CD14-positive monocyte (primary cell): ENCODE measurements at regions not wholly inside any gene's neighbourhood (a gene's known extent, or its start where the extent isn't known, plus 50 kb on each side); places are given as distances from the start of the nearest gene placed in this dataset.
"Not testable (repeated sequence)": the region's sequence is repeated elsewhere in the genome, so short reads cannot be mapped to it uniquely, and the experiment has no call there.

Experiments
- DNase-seq, 3 donors: peaks; one replicate each; pipeline ENCODE4 v3.0.0-alpha.2; 2011 to 2022
- H2AFZ ChIP-seq: 2 replicates; pipeline ENCODE4 v1.6.0; 2012; ENCODE audit warnings: mild to moderate bottlenecking, low read depth, low read length, inconsistent platforms; ENCODE audit not compliant: insufficient read depth, poor library complexity, severe bottlenecking
- H3K27ac ChIP-seq, 2 donors: 1 replicate in 1 of 2; 2 replicates in 1 of 2; pipeline ENCODE4 v1.5.1; 2012 to 2013; ENCODE audit warnings: low read length in 2 of 2, control low read depth in 1 of 2, inconsistent platforms in 1 of 2, low read depth in 1 of 2, mild to moderate bottlenecking in 1 of 2
- H3K27me3 ChIP-seq, 2 donors: one replicate each; pipeline versions ENCODE4 v1.6.0 to v1.6.1; 2011 to 2013; ENCODE audit warnings: low read length in 2 of 2; ENCODE audit not compliant: control insufficient read depth in 2 of 2, insufficient read depth in 2 of 2
- H3K36me3 ChIP-seq, 2 donors: replicated peaks in 1 of 2; 1 replicate in 1 of 2; 2 replicates in 1 of 2; pipeline versions ENCODE4 v1.5.1 to v1.6.1; 2012 to 2013; ENCODE audit warnings: low read length in 2 of 2, control low read depth in 1 of 2, inconsistent platforms in 1 of 2, mild to moderate bottlenecking in 1 of 2; ENCODE audit not compliant: insufficient read depth in 2 of 2, control insufficient read depth in 1 of 2
- H3K4me1 ChIP-seq, 2 donors: 1 replicate in 1 of 2; 2 replicates in 1 of 2; pipeline versions ENCODE4 v1.5.1 to v1.6.1; 2012 to 2013; ENCODE audit warnings: low read length in 2 of 2, control low read depth in 1 of 2, inconsistent platforms in 1 of 2, mild to moderate bottlenecking in 1 of 2, moderate library complexity in 1 of 2; ENCODE audit not compliant: insufficient read depth in 2 of 2, control insufficient read depth in 1 of 2
- H3K4me2 ChIP-seq: replicated peaks from 2 replicates; pipeline ENCODE3; 2012; ENCODE audit warnings: low read length, moderate library complexity, mild to moderate bottlenecking; ENCODE audit not compliant: poor library complexity, severe bottlenecking; ENCODE audit errors: extremely low read depth
- H3K4me3 ChIP-seq, 3 experiments: fragments of 200-600 bp in 1 of 3; sonication (generic) in 1 of 3; replicated peaks in 1 of 3; 1 replicate in 2 of 3; 2 replicates in 1 of 3; pipeline ENCODE4 v1.5.1; 2011 to 2013; ENCODE audit warnings: low read length in 3 of 3, mild to moderate bottlenecking in 3 of 3, control low read depth in 2 of 3, low read depth in 2 of 3, inconsistent platforms in 1 of 3, moderate library complexity in 1 of 3
- H3K79me2 ChIP-seq: 2 replicates; pipeline ENCODE4 v1.6.0; 2012; ENCODE audit warnings: mild to moderate bottlenecking, control low read depth, inconsistent platforms, low read length, moderate library complexity; ENCODE audit not compliant: insufficient read depth
- H3K9ac ChIP-seq: 2 replicates; pipeline ENCODE4 v1.6.0; 2017; ENCODE audit warnings: low read length, mild to moderate bottlenecking; ENCODE audit not compliant: insufficient read depth, poor library complexity, severe bottlenecking
- H3K9me3 ChIP-seq, 2 donors: replicated peaks in 1 of 2; 1 replicate in 1 of 2; 2 replicates in 1 of 2; pipeline versions ENCODE4 v1.5.1 to v1.6.1; 2012 to 2013; ENCODE audit warnings: low read length in 2 of 2, control low read depth in 1 of 2; ENCODE audit not compliant: control insufficient read depth in 1 of 2, insufficient read depth in 1 of 2
- H4K20me1 ChIP-seq: 2 replicates; pipeline ENCODE4 v1.6.0; 2012; ENCODE audit warnings: mild to moderate bottlenecking, low read length, control low read depth, moderate library complexity; ENCODE audit not compliant: insufficient read depth
- H3K27ac Mint-ChIP-seq, 7 donors: one replicate each; pipeline ENCODE4 v1.8.0; 2020; ENCODE audit warnings: mild to moderate bottlenecking in 7 of 7, mixed read lengths in 7 of 7, moderate library complexity in 6 of 7, inconsistent platforms in 2 of 7
- H3K27me3 Mint-ChIP-seq, 3 donors: one replicate each; pipeline ENCODE4 v1.8.0; 2021 to 2022; ENCODE audit warnings: low read depth in 3 of 3, mild to moderate bottlenecking in 3 of 3, mixed read lengths in 3 of 3, moderate library complexity in 3 of 3, inconsistent platforms in 1 of 3
- H3K36me3 Mint-ChIP-seq, 2 donors: one replicate each; pipeline ENCODE4 v1.8.0; 2020; ENCODE audit warnings: mixed read lengths in 2 of 2, inconsistent platforms in 1 of 2, mild to moderate bottlenecking in 1 of 2
- H3K4me1 Mint-ChIP-seq: one replicate; pipeline ENCODE4 v1.8.0; 2020; ENCODE audit warnings: mild to moderate bottlenecking, mixed read lengths
- H3K4me3 Mint-ChIP-seq, 2 donors: one replicate each; pipeline ENCODE4 v1.8.0; 2020; ENCODE audit warnings: mild to moderate bottlenecking in 2 of 2, mixed read lengths in 2 of 2, moderate library complexity in 1 of 2
- H3K9me3 Mint-ChIP-seq, 7 donors: one replicate each; pipeline ENCODE4 v1.8.0; 2020 to 2022; ENCODE audit warnings: mixed read lengths in 7 of 7, mild to moderate bottlenecking in 6 of 7, moderate library complexity in 6 of 7, inconsistent platforms in 2 of 7
- CTCF ChIP-seq: fragments of 200-600 bp; IDR thresholded peaks from one replicate; pipeline ENCODE4 v1.8.0; 2022; ENCODE audit warnings: antibody characterized with exemption, mild to moderate bottlenecking
- WGBS: methylation state at CpG from one replicate; pipeline ENCODE4 v1.1.5; 2013; ENCODE audit warnings: missing lambda C conversion rate; ENCODE audit not compliant: insufficient coverage; 5-methylcytosine and 5-hydroxymethylcytosine counted together
- intact Hi-C, 2 donors: fragments of 100-400 bp; cut with micrococcal nuclease; formaldehyde crosslinking; loops; one replicate each; pipeline versions ENCODE4 v1.15.0 to v1.15.1; 2023

DNA sequence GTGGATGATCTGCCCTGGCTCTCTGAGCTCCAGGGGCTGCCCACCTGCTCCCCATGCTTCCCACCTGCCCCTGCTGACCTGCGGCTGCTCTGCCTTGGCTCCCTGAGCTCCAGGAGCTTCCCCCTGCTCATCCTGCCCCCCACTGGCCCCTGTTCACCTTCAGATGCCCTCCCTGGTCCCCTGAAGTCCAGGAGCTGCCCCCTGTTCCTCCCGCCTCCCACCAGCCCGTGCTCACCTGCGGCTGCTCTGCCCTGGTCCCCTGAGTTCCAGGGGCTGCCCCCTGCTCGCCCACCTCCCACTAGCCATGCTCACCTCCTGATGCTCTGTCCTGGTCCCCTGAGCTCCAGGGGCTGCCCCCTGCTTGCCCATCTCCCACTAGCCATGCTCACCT is 219.7 kb downstream of the TMEM121 start:
- no peaks in the 10 kb centered on the region for H3K9me3 ChIP-seq
- H3K4me1 ChIP-seq, result no peaks in the 10 kb centered on the region
- no peaks in the 10 kb centered on the region for H3K27me3 ChIP-seq
- no peaks in the 10 kb centered on the region for H3K36me3 Mint-ChIP-seq
- TF ChIP-seq CTCF, result no peak
- intact Hi-C loops, result no loop called here
- H2AFZ ChIP-seq, result no peak overlapping the region
- 98% methylated on average over 4 of the region's 5 CpGs for WGBS
- H3K9me3 Mint-ChIP-seq, result no peaks in the 10 kb centered on the region
- DNase-seq, result no peak
- H4K20me1 ChIP-seq, result no peaks in the 10 kb centered on the region
- no peaks in the 10 kb centered on the region for H3K36me3 ChIP-seq
- H3K27ac Mint-ChIP-seq, result no peak overlapping the region
- H3K79me2 ChIP-seq, result no peaks in the 10 kb centered on the region
- H3K27ac ChIP-seq, result no peak overlapping the region
- H3K4me1 Mint-ChIP-seq, result no peaks in the 10 kb centered on the region
- no peak overlapping the region for H3K4me3 Mint-ChIP-seq
- H3K4me2 ChIP-seq, result no peak overlapping the region
- H3K9ac ChIP-seq, result no peak overlapping the region
- H3K4me3 ChIP-seq, result no peak overlapping the region
- peaks cover 0 to 3% (median 1%) of the 10 kb centered on the region in 3 donors for H3K27me3 Mint-ChIP-seq

DNA sequence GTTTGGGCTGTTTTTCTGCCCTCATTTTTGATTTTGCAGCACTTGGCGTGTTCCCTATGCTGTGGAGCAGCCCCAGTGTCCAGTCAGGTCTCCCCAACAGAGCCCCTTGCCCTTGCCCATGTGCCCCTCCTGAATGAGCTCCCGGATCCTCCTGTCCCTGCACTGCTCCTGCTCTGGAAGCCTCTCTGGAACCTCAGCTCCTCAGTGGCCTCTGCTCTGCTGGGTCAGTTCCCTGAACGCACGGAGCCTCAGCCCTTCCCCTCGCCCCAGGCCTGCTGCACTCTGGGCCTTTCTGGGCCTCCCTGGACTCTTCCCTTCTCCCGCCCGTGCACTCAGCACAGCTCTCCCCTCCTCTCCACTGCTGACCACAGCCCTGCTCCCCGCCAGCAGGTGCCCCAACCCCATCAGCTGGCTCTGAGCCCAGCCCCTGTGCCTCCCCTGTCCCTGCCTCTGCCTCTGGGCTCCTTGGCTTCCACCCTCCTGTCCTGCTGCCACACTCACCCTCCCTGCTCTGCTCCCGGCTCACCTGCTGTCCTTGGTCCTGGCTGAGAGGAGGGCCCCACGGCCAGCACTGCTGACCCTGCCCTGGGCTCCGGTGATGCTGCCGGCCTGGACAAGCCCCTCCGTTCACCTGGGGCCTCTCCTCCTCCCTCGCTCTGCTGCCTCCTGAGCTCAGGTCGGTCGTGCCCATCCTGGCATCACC is 220.6 kb downstream of the TMEM121 start:
- H3K9ac ChIP-seq, intact Hi-C loops, H3K27ac ChIP-seq, H4K20me1 ChIP-seq, H3K27ac Mint-ChIP-seq, H3K9me3 ChIP-seq, H3K27me3 ChIP-seq, H3K27me3 Mint-ChIP-seq, H3K9me3 Mint-ChIP-seq, H3K36me3 ChIP-seq, H3K4me3 ChIP-seq, DNase-seq, H3K4me1 ChIP-seq, H3K4me1 Mint-ChIP-seq, H3K36me3 Mint-ChIP-seq, H3K4me2 ChIP-seq, H3K79me2 ChIP-seq, H2AFZ ChIP-seq: not testable (repeated sequence)
- 87% methylated on average over 10 of the region's 16 CpGs for WGBS
- peak overlapping the region in 1 of 2 donors; percentile 12 for H3K4me3 Mint-ChIP-seq

DNA sequence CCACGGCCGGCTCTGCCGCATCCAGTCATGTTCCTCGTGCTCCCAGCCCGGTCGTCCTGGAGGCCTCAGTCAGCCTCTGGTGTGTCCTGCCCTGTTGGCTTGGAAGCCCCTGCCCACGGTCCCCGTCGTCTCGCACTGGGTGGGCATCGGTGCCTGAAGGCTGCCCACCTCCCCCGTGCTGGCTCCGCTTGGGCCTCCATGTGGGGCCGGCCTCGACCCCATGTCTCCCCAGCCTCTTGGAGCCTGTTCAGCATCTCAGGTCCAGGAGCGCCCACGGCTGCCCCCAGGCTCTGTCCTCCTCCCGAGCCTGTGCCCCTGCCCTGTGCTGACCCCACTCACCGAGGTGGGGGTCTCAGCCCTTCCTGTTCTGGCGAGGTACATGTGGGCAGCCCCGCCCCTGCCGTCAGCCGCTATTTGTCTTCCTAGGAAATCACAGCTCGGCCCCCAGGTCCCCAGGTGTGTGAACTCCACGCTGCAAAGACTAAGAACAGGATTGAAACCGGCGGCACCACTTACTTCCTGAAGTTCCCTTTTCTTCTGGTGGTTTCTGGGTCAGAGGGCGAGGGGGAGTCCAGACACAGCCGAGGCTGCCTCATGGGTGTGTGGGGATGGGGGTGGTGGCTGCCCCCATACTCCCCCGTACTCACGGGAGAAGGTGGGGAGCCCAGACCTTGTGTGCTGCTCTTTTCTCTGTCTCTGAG is 221.3 kb downstream of the TMEM121 start:
- H3K36me3 Mint-ChIP-seq, H3K9me3 Mint-ChIP-seq, H3K27me3 Mint-ChIP-seq, DNase-seq, H2AFZ ChIP-seq, H3K4me1 ChIP-seq, intact Hi-C loops, H3K4me1 Mint-ChIP-seq, H3K4me2 ChIP-seq, H3K79me2 ChIP-seq, H3K9ac ChIP-seq, H3K27ac ChIP-seq, H3K4me3 ChIP-seq, H3K27me3 ChIP-seq, H3K36me3 ChIP-seq, H3K9me3 ChIP-seq, H4K20me1 ChIP-seq: not testable (repeated sequence)
- 70% methylated on average over 27 of the region's 31 CpGs for WGBS
- Mint-ChIP-seq H3K4me3 (peak overlapping the region in 1 of 2 donors; percentile 12), H3K27ac (peak overlapping the region in 1 of 7 donors; percentile 4)
